PFSK-1 (cell line): ENCODE measurements at regions not wholly inside any gene's neighbourhood (a gene's known extent, or its start where the extent isn't known, plus 50 kb on each side); places are given as distances from the start of the nearest gene placed in this dataset.

Experiments
- FOXP2 ChIP-seq: optimal IDR thresholded peaks from 2 replicates; pipeline ENCODE3; 2011; ENCODE audit warnings: borderline replicate concordance, control low read depth, inconsistent platforms; ENCODE audit not compliant: insufficient read depth; ENCODE audit errors: extremely low read length, extremely low read depth
- POLR2AphosphoS5 ChIP-seq: IDR thresholded peaks from 2 replicates; pipeline ENCODE4 v1.6.1; 2012; ENCODE audit warnings: low read depth, mild to moderate bottlenecking, control low read depth, low read length, moderate library complexity
- SIN3A ChIP-seq: IDR thresholded peaks from 2 replicates; pipeline ENCODE4 v1.6.1; 2012; ENCODE audit warnings: mild to moderate bottlenecking, low read length, moderate library complexity, borderline replicate concordance; ENCODE audit not compliant: insufficient read depth
- TAF1 ChIP-seq: IDR thresholded peaks from 2 replicates; pipeline ENCODE4 v1.6.1; 2012; ENCODE audit warnings: low read length, control low read depth, borderline replicate concordance; ENCODE audit not compliant: insufficient read depth
- TF ChIP-seq, protein P1 (sequence below), 2 experiments: IDR thresholded peaks; 2 replicates each; pipeline versions ENCODE4 v1.6.1 to v1.8.0; 2011 to 2012; ENCODE audit warnings: low read depth in 2 of 2, low read length in 2 of 2, control low read depth in 1 of 2, inconsistent platforms in 1 of 2, mild to moderate bottlenecking in 1 of 2, moderate library complexity in 1 of 2; ENCODE audit not compliant: insufficient read depth in 1 of 2

DNA sequence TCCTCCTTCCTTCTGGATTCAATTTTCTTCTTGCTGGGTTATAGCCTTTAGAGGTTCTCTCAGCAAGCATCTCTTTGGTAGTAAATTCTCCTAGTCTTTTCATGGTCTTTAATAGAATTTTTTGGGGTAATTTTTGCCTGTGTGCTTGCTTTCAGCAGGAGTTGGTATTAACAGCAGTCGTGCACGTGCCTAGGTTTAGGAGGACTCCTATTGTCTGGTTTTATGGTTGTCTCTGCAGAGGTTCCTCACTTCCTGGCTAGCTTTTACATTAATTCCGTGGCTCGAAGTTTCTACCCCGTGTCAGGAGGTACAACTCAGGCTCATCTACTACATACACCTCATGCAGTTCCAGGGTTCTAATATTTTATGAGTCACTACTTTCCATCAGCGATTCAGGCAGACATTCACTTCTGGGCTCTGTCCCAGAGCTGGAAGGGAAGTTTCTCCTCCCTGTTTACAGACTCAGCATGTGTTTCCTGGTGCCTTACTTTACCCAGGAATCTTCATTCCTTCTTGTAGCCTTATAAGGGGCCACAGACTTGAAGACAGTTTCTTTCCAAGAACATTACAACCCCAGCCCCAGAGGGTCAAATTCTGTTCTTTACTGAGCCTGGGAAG is 643.6 kb downstream of the HS3ST4 start:
- no peak for TF ChIP-seq SIN3A

DNA sequence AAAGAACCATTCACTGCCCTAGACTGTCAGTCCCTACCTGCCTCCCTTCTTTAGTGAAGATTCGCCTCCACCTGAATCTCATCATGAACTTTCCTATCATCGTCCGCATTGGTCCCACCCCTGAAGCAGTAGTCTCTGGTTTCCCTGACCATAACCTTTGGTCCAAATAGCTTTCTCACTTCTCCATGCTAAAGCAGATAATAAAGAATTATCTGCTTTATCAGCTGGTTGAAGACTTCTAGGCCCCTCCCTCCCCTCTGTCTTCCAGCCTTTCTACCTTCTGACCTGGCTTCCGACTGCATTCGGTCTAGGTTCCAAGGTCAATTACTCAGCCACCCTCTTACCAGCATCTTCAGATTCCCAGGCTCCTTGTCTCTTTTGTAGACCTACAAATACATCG is 650.9 kb downstream of the HS3ST4 start:
- TF ChIP-seq POLR2AphosphoS5 = no peak
- TF ChIP-seq, protein P1, sequence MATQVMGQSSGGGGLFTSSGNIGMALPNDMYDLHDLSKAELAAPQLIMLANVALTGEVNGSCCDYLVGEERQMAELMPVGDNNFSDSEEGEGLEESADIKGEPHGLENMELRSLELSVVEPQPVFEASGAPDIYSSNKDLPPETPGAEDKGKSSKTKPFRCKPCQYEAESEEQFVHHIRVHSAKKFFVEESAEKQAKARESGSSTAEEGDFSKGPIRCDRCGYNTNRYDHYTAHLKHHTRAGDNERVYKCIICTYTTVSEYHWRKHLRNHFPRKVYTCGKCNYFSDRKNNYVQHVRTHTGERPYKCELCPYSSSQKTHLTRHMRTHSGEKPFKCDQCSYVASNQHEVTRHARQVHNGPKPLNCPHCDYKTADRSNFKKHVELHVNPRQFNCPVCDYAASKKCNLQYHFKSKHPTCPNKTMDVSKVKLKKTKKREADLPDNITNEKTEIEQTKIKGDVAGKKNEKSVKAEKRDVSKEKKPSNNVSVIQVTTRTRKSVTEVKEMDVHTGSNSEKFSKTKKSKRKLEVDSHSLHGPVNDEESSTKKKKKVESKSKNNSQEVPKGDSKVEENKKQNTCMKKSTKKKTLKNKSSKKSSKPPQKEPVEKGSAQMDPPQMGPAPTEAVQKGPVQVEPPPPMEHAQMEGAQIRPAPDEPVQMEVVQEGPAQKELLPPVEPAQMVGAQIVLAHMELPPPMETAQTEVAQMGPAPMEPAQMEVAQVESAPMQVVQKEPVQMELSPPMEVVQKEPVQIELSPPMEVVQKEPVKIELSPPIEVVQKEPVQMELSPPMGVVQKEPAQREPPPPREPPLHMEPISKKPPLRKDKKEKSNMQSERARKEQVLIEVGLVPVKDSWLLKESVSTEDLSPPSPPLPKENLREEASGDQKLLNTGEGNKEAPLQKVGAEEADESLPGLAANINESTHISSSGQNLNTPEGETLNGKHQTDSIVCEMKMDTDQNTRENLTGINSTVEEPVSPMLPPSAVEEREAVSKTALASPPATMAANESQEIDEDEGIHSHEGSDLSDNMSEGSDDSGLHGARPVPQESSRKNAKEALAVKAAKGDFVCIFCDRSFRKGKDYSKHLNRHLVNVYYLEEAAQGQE (IDR thresholded peaks at IDR 0.05; ENCODE audit: insufficient read depth in 1 of 2, low read depth in 2 of 2, low read length in 2 of 2) = no peak
- no peak for TF ChIP-seq SIN3A
- no peak for TF ChIP-seq FOXP2
- no peak for TF ChIP-seq TAF1

DNA sequence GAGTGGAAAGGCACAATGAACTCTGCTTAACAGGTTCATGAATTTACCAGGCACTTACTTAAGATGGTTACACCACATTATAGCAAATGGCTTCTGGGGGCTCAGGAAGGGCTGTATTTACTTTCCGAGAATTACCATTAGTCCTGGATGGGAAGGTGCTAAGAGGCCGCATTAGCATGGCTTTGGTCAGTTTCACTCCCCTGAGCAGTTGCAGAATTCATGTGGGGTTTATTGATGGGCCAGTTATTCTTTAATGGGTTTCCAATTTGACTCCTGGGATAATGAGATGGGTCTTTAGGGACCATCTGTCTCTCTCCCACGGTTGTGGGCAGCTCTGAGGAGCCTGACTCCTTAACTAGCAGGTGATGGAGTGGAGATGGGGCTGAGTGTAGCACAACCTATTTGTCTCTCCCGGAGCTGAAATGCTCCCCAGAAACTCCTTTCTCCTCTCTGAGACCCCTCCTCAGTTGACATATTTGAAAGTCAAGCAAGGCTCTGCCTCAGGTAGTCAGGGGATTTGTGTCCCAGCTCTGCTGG is 652.5 kb downstream of the HS3ST4 start:
- TF ChIP-seq POLR2AphosphoS5 (no peak), FOXP2 (no peak), SIN3A (no peak), TAF1 (no peak)
- TF ChIP-seq, protein P1 (IDR thresholded peaks at IDR 0.05; ENCODE audit: insufficient read depth in 1 of 2, low read depth in 2 of 2, low read length in 2 of 2) = no peak

DNA sequence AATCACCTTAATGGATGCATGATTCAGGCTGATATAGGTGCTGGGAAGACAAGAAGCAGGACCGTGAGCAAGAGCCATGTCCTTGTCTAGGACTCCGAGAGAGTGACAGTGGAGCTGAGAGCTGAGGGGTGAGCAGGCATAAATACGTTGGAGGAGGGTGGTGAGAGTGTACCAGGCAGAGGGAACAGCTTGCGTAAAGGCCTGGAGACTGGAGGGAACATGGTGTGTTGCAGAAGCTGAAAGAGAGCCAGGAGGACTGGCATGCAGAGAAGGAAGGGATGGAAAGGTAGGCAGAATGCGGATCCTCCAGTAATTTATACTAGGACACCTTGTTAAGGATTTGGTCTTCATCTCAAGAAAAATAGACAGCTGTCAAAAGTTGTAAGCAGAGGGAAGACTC is 653.2 kb downstream of the HS3ST4 start:
- no peak for TF ChIP-seq SIN3A
- TF ChIP-seq TAF1 = no peak
- TF ChIP-seq, protein P1 (IDR thresholded peaks at IDR 0.05; ENCODE audit: insufficient read depth in 1 of 2, low read depth in 2 of 2, low read length in 2 of 2) = no peak
- no peak for TF ChIP-seq POLR2AphosphoS5
- no peak for TF ChIP-seq FOXP2

DNA sequence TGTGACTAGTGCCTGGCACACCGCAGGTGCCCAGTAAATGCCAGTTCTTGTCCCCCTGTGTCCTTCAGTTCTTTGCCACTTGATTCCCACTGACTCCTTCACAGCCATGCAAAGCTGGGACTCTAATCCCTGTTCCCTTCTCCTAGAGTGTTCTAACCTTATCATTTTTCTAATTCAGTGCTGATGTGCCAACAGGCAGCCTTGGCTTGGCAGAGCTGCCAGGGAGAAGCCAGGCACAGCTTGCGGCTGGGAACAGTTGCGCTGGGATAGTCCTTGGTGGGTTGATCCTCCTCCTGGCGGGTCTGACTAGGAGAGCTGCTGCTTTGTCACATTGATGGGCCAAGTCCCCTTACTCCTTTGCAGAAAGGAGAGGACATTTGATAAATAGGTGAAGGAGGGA is 654.2 kb downstream of the HS3ST4 start:
- TF ChIP-seq SIN3A (no peak), TAF1 (no peak), POLR2AphosphoS5 (no peak), FOXP2 (no peak)
- TF ChIP-seq, protein P1 (IDR thresholded peaks at IDR 0.05; ENCODE audit: insufficient read depth in 1 of 2, low read depth in 2 of 2, low read length in 2 of 2) = no peak

DNA sequence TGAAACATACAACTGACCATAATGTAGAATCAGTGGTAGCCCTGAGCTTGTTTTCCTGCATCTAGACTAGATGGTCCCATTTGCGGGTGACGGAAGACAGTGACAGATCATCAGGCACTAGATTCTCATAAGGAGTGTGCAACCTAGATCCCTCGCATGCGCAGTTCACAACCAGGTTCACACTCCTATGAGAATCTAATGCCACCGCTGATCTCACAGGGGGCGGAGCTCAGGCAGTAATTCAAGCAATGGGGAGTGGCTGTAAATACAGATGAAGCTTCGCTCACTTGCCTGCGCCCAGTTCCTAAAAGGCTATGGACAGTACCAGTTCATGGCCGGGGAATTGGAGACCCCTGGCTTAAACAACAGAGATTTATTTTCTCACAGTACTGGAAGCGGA is 656.3 kb downstream of the HS3ST4 start:
- TF ChIP-seq TAF1 (no peak), POLR2AphosphoS5 (no peak), SIN3A (no peak), FOXP2 (no peak)
- TF ChIP-seq, protein P1 (IDR thresholded peaks at IDR 0.05; ENCODE audit: insufficient read depth in 1 of 2, low read depth in 2 of 2, low read length in 2 of 2) = no peak
